Endothelial cell of umbilical vein (primary cell): ENCODE measurements at regions not wholly inside any gene's neighbourhood (a gene's known extent, or its start where the extent isn't known, plus 50 kb on each side); places are given as distances from the start of the nearest gene placed in this dataset.

Source experiments
- BruUV-seq: library from RNA; stranded (reverse); fragments of 400-500 nt; replicated peaks from 2 replicates; lab custom pipeline; 2021; lab: Mats Ljungman, UMichigan
- CTCF ChIA-PET: fragments of 300-600, 350-600 bp; sonication (Branson Sonifier 250); formaldehyde crosslinking; loops from one replicate; lab custom pipeline; 2021; ENCODE audit warnings: antibody characterized with exemption, inconsistent platforms; lab: Charles Lee
- POLR2A ChIA-PET: fragments of 300-600, 350-600 bp; sonication (Branson Sonifier 250); formaldehyde crosslinking; loops from one replicate; lab custom pipeline; 2021; ENCODE audit warnings: antibody characterized with exemption, inconsistent platforms; lab: Charles Lee
- DNase-seq: peaks from one replicate; pipeline ENCODE4 v3.0.0-alpha.2; 2011; ENCODE audit warnings: low read depth, low spot score
- FAIRE-seq: peaks from 2 replicates; lab custom pipeline; 2011; peaks lifted over from hg19 to GRCh38; lab: Jason Lieb, UNC
- H2AFZ ChIP-seq: 2 replicates; pipeline ENCODE4 v1.6.0; 2012; ENCODE audit warnings: low read depth, low read length, control low read depth, inconsistent platforms
- H3K27ac ChIP-seq: 2 replicates; pipeline ENCODE4 v1.5.1; 2011; ENCODE audit warnings: low read depth, mild to moderate bottlenecking, control low read depth, low read length, moderate library complexity; ENCODE audit not compliant: insufficient read depth
- H3K27me3 ChIP-seq, 2 experiments: 2 replicates each; pipeline versions ENCODE4 v1.6.0 to v1.6.1; 2011; ENCODE audit warnings: low read length in 2 of 2, mixed read lengths in 1 of 2; ENCODE audit not compliant: control insufficient read depth in 2 of 2, insufficient read depth in 2 of 2
- H3K36me3 ChIP-seq, 2 experiments: 2 replicates in 1 of 2; 3 replicates in 1 of 2; pipeline ENCODE4 v1.5.1; 2011; ENCODE audit warnings: low read length in 2 of 2, mild to moderate bottlenecking in 1 of 2, moderate library complexity in 1 of 2; ENCODE audit not compliant: control insufficient read depth in 2 of 2, insufficient read depth in 2 of 2; ENCODE audit errors: extremely low read depth in 1 of 2
- H3K4me1 ChIP-seq: 3 replicates; pipeline ENCODE4 v1.5.1; 2011; ENCODE audit warnings: mild to moderate bottlenecking, low read length; ENCODE audit not compliant: control insufficient read depth, insufficient read depth; ENCODE audit errors: extremely low read depth
- H3K4me2 ChIP-seq: 2 replicates; pipeline ENCODE4 v1.6.1; 2011; ENCODE audit warnings: low read length, control low read depth, mixed read lengths; ENCODE audit not compliant: insufficient read depth
- H3K4me3 ChIP-seq, 3 experiments: fragments of 200-600 bp in 1 of 3; sonication (generic), shearing (Covaris generic) in 1 of 3; replicated peaks in 1 of 3; 2 replicates each; pipeline ENCODE4 v1.5.1; 2011 to 2016; ENCODE audit warnings: control low read depth in 3 of 3, low read length in 3 of 3, mild to moderate bottlenecking in 2 of 3, inconsistent platforms in 1 of 3, low read depth in 1 of 3, moderate library complexity in 1 of 3; ENCODE audit not compliant: insufficient read depth in 1 of 3
- H3K79me2 ChIP-seq: 2 replicates; pipeline ENCODE4 v1.6.0; 2012; ENCODE audit warnings: low read length, inconsistent platforms; ENCODE audit not compliant: control insufficient read depth, insufficient read depth
- H3K9ac ChIP-seq: replicated peaks from 2 replicates; pipeline ENCODE3; 2011; ENCODE audit warnings: low read length, control low read depth; ENCODE audit not compliant: insufficient read depth; ENCODE audit errors: extremely low read depth
- H3K9me1 ChIP-seq: replicated peaks from 3 replicates; pipeline ENCODE4 v1.6.0; 2011; ENCODE audit warnings: mild to moderate bottlenecking, low read length; ENCODE audit not compliant: control insufficient read depth, insufficient read depth; ENCODE audit errors: extremely low read depth
- H3K9me3 ChIP-seq: replicated peaks from 2 replicates; pipeline ENCODE4 v1.5.1; 2012; ENCODE audit warnings: low read length, inconsistent platforms; ENCODE audit not compliant: control insufficient read depth, insufficient read depth
- H4K20me1 ChIP-seq: replicated peaks from 2 replicates; pipeline ENCODE3; 2011; ENCODE audit warnings: mild to moderate bottlenecking, low read length; ENCODE audit not compliant: control insufficient read depth, insufficient read depth; ENCODE audit errors: extremely low read depth
- EZH2 ChIP-seq: IDR thresholded peaks from 2 replicates; pipeline ENCODE4 v1.6.1; 2012; ENCODE audit warnings: borderline replicate concordance, low read depth, mild to moderate bottlenecking, moderate library complexity, low read length, inconsistent platforms; ENCODE audit not compliant: severe bottlenecking
- FOS ChIP-seq: IDR thresholded peaks from 2 replicates; pipeline ENCODE4 v1.6.1; 2011; ENCODE audit warnings: mild to moderate bottlenecking, low read length, moderate library complexity, borderline replicate concordance; ENCODE audit not compliant: insufficient read depth
- GATA2 ChIP-seq: IDR thresholded peaks from 2 replicates; pipeline ENCODE4 v1.7.0; 2011; ENCODE audit warnings: low read depth, mild to moderate bottlenecking, moderate library complexity, mixed read lengths, low read length; ENCODE audit not compliant: insufficient read length, insufficient read depth
- JUN ChIP-seq: IDR thresholded peaks from 2 replicates; pipeline ENCODE4 v1.6.1; 2011; ENCODE audit warnings: borderline replicate concordance, low read depth; ENCODE audit not compliant: insufficient read length, insufficient read depth
- MYC ChIP-seq: IDR thresholded peaks from one replicate; pipeline ENCODE4 v1.6.1; 2011; ENCODE audit warnings: mild to moderate bottlenecking, low read depth, low read length
- POLR2A ChIP-seq: IDR thresholded peaks from 2 replicates; pipeline ENCODE4 v1.6.1; 2012; ENCODE audit warnings: low read depth, mild to moderate bottlenecking, control low read depth, low read length
- POLR2AphosphoS5 ChIP-seq: IDR thresholded peaks from 2 replicates; pipeline ENCODE4 v1.6.1; 2012; ENCODE audit warnings: low read depth, mild to moderate bottlenecking, control low read depth, low read length, moderate library complexity; ENCODE audit not compliant: insufficient read depth
- dilution Hi-C: fragments of 300-500 bp; cut with MboI; formaldehyde crosslinking; loops from one replicate; pipeline ENCODE4 v1.15.0; 2019; ENCODE audit warnings: low sequenced_read_pairs; ENCODE audit not compliant: extremely low pct_ligation_motif_present
- intact Hi-C: fragments of 100-400 bp; cut with micrococcal nuclease; formaldehyde crosslinking; loops from one replicate; pipeline ENCODE4 v1.10.0; 2022
- TF ChIP-seq, protein P1 (sequence below), 2 donors: IDR thresholded peaks; 1 replicate in 1 of 2; 2 replicates in 1 of 2; pipeline ENCODE4 v1.5.1; 2011; ENCODE audit warnings: low read length in 2 of 2, mild to moderate bottlenecking in 2 of 2, moderate library complexity in 2 of 2, control low read depth in 1 of 2, inconsistent platforms in 1 of 2, low read depth in 1 of 2; ENCODE audit not compliant: insufficient read depth in 1 of 2; ENCODE audit errors: extremely low read depth in 1 of 2

- no peaks in the 10 kb centered on the region for H3K9me3 ChIP-seq
- dilution Hi-C loops (no loop called here), intact Hi-C loops (loop anchor here (5.0 to 10.0 kb wide), 5 partner anchors 111 to 593 kb away; no protein-coding TSS in a partner anchor)
- TF ChIP-seq POLR2AphosphoS5: no peak
- TF ChIP-seq JUN: no peak
- H3K79me2 ChIP-seq: no peaks in the 10 kb centered on the region
- H3K9me1 ChIP-seq: no peaks in the 10 kb centered on the region
- no peak overlapping the region for H2AFZ ChIP-seq
- H3K36me3 ChIP-seq: no peaks in the 10 kb centered on the region
- ChIA-PET POLR2A (no interaction called here), CTCF (interaction anchor here (0.6 to 4.6 kb wide), 11 partner anchors 10 to 1227 kb away, joined by 3 to 50 read pairs (median 4); no protein-coding TSS in a partner anchor)
- H3K4me2 ChIP-seq: no peak overlapping the region
- H4K20me1 ChIP-seq: no peaks in the 10 kb centered on the region
- peaks cover 4% of the 10 kb centered on the region for H3K4me1 ChIP-seq
- no peak overlapping the region for H3K4me3 ChIP-seq
- no peak overlapping the region for H3K9ac ChIP-seq
- no peak overlapping the region for H3K27ac ChIP-seq
- BruUV-seq: no TSS peak
- FAIRE-seq (no peak), DNase-seq (no peak)
- H3K27me3 ChIP-seq: peaks cover 9 to 11% of the 10 kb centered on the region in 2 experiments
Measured at GRCh38 chr3:117998071-117998470, 1036.6 kb downstream of the IGSF11 start.

DNA sequence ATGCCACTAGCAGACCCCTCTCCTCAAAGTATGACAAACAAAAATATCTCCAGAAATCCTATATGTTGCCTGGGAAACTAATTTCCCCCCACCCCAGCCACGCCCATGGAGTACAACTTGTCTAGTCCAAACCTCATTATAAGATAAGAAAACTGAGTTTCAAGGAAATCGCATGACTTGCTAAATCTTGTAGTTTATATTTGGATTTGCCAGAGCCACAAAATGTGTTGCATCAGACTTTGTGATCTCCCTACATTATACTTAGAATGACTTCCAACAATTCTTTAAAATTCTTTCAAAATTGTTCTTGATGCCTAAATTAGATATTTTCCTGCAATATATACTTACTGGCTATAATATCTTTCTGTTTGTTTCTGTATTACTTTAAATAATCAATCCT, 1034.4 kb downstream of the IGSF11 start:
- POLR2A ChIA-PET: no interaction called here
- Histone ChIP-seq H3K4me1 (peaks cover 4% of the 10 kb centered on the region), H3K36me3 (no peaks in the 10 kb centered on the region), H3K9me1 (no peaks in the 10 kb centered on the region), H3K27ac (no peak overlapping the region), H3K4me2 (no peak overlapping the region), H3K79me2 (no peaks in the 10 kb centered on the region), H3K9me3 (no peaks in the 10 kb centered on the region), H4K20me1 (no peaks in the 10 kb centered on the region), H3K4me3 (no peak overlapping the region), H3K9ac (no peak overlapping the region), H2AFZ (no peak overlapping the region), H3K27me3 (peaks cover 7 to 9% of the 10 kb centered on the region in 2 experiments)
- dilution Hi-C loops (no loop called here), intact Hi-C loops (no loop called here)
- CTCF ChIA-PET: interaction anchor here (1.0 kb wide), 1 partner anchor 1229 kb away, joined by 5 read pairs; no protein-coding TSS in a partner anchor
- TF ChIP-seq POLR2AphosphoS5: no peak
- no peak for TF ChIP-seq MYC
- TF ChIP-seq, protein P1, sequence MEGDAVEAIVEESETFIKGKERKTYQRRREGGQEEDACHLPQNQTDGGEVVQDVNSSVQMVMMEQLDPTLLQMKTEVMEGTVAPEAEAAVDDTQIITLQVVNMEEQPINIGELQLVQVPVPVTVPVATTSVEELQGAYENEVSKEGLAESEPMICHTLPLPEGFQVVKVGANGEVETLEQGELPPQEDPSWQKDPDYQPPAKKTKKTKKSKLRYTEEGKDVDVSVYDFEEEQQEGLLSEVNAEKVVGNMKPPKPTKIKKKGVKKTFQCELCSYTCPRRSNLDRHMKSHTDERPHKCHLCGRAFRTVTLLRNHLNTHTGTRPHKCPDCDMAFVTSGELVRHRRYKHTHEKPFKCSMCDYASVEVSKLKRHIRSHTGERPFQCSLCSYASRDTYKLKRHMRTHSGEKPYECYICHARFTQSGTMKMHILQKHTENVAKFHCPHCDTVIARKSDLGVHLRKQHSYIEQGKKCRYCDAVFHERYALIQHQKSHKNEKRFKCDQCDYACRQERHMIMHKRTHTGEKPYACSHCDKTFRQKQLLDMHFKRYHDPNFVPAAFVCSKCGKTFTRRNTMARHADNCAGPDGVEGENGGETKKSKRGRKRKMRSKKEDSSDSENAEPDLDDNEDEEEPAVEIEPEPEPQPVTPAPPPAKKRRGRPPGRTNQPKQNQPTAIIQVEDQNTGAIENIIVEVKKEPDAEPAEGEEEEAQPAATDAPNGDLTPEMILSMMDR (IDR thresholded peaks at IDR 0.05; ENCODE audit: extremely low read depth in 1 of 2, insufficient read depth in 1 of 2, low read depth in 1 of 2, low read length in 2 of 2): no peak
- no peak for TF ChIP-seq POLR2A
- no peak for TF ChIP-seq JUN
- no peak for TF ChIP-seq GATA2
- TF ChIP-seq EZH2: no peak
- no peak for TF ChIP-seq FOS
- FAIRE-seq (no peak), DNase-seq (no peak)
- BruUV-seq: no TSS peak
